K562 (cell line): ENCODE measurements at regions not wholly inside any gene's neighbourhood (a gene's known extent, or its start where the extent isn't known, plus 50 kb on each side); places are given as distances from the start of the nearest gene placed in this dataset.

ENCODE experiments used
- BHLHE40 ChIP-seq: IDR thresholded peaks from 2 replicates; pipeline ENCODE4 v1.6.1; 2011; ENCODE audit warnings: low read length, improper control_type of control experiment
- CTCF ChIP-seq, 3 experiments: IDR thresholded peaks in 2 of 3; conservative IDR thresholded peaks in 1 of 3; 2 replicates each; pipeline ENCODE4 v1.5.1; 2011 to 2012; ENCODE audit warnings: low read length in 3 of 3, mild to moderate bottlenecking in 3 of 3, control low read depth in 2 of 3, improper control_type of control experiment in 1 of 3, inconsistent platforms in 1 of 3, low read depth in 1 of 3, mixed read lengths in 1 of 3, moderate library complexity in 1 of 3; ENCODE audit not compliant: insufficient read depth in 2 of 3
- EZH2 ChIP-seq: IDR thresholded peaks from 2 replicates; pipeline ENCODE4 v1.6.1; 2012; ENCODE audit warnings: low read depth, mild to moderate bottlenecking, inconsistent platforms, low read length, borderline replicate concordance
- NR1H2 ChIP-seq: sonication (generic); formaldehyde crosslinking; IDR thresholded peaks from 2 replicates; pipeline ENCODE4 v1.4.0; 2020; ENCODE audit warnings: mild to moderate bottlenecking, missing genetic modification reagents
- SAFB ChIP-seq: fragments of 200-400 bp; formaldehyde crosslinking; IDR thresholded peaks from 2 replicates; pipeline ENCODE4 v1.6.1; 2017; ENCODE audit warnings: low read depth, low read length, borderline replicate concordance
- SAFB2 ChIP-seq: fragments of 200-400 bp; formaldehyde crosslinking; IDR thresholded peaks from 2 replicates; pipeline ENCODE4 v1.6.1; 2018; ENCODE audit warnings: borderline replicate concordance, low read length, low read depth, moderate library complexity; ENCODE audit not compliant: severe bottlenecking
- SIX5 ChIP-seq, 2 experiments: IDR thresholded peaks; 2 replicates each; pipeline ENCODE4 v1.6.1; 2011; ENCODE audit warnings: low read length in 2 of 2, borderline replicate concordance in 1 of 2, low read depth in 1 of 2, mild to moderate bottlenecking in 1 of 2, moderate library complexity in 1 of 2; ENCODE audit not compliant: insufficient read depth in 1 of 2
- USF2 ChIP-seq: sonication (generic); formaldehyde crosslinking; IDR thresholded peaks from 2 replicates; pipeline ENCODE4 v1.5.0; 2020; ENCODE audit warnings: missing genetic modification reagents
- ZNF12 ChIP-seq: sonication (generic); formaldehyde crosslinking; IDR thresholded peaks from 2 replicates; pipeline ENCODE4 v1.4.0; 2020; ENCODE audit warnings: mild to moderate bottlenecking, missing genetic modification reagents
- ZNF551 ChIP-seq: fragments of 250-450 bp; sonication (Bioruptor Pico); IDR thresholded peaks from 2 replicates; pipeline ENCODE4 v1.5.0; 2021; ENCODE audit warnings: mild to moderate bottlenecking, moderate library complexity

GRCh38 chr18:66792466-66792865, 188.6 kb upstream of the CDH19 start:
- TF ChIP-seq SAFB2 (no peak), SAFB (no peak), ZNF551 (no peak), EZH2 (no peak), CTCF (IDR thresholded peaks at IDR 0.05 in 2 of 3, conservative IDR thresholded peaks at IDR 0.05 in 1 of 3; ENCODE audit: insufficient read depth in 2 of 3, low read depth in 1 of 3, low read length in 3 of 3) (no peak), NR1H2 (CRISPR knock-in tag) (no peak), SIX5 (IDR thresholded peaks at IDR 0.05; ENCODE audit: borderline replicate concordance in 1 of 2, insufficient read depth in 1 of 2, low read depth in 1 of 2, low read length in 2 of 2) (no peak), USF2 (CRISPR knock-in tag) (no peak), ZNF12 (CRISPR knock-in tag) (no peak), BHLHE40 (no peak)
